ENCODE measurements at regions not wholly inside any gene's neighbourhood (a gene's known extent, or its start where the extent isn't known, plus 50 kb on each side); places are given as distances from the start of the nearest gene placed in this dataset.
"Not testable (repeated sequence)": the region's sequence is repeated elsewhere in the genome, so short reads cannot be mapped to it uniquely, and the experiment has no call there.

DNA sequence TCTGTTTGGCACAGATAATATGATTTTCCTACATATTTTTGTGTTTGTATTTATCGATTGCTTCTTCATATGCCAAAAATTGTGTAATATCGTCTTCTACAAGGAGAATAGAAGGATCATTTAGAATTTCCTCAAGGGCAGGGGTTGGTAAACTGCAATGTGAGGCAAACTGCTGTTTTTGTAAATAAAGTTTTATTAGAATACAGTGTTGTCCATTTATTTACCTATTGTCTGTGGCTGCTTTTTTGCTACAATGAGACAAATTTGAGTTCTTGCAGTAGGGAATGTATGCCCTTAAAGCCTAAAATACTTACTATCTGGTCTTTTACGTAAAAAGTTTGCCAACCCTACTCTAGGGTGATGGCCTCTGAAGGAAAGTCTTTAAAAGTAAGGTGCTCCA is 509.5 kb downstream of the TMEM114 start:
- ChIA-PET CTCF (no interaction called here), POLR2A (no interaction called here)
- Mint-ChIP-seq H3K27me3 (no peaks in the 10 kb centered on the region), H3K36me3 (ENCODE audit: low read depth) (no peaks in the 10 kb centered on the region), H3K9me3 (peaks cover 4% of the 10 kb centered on the region), H3K4me3 (no peak overlapping the region), H3K4me1 (ENCODE audit: low read depth) (no peaks in the 10 kb centered on the region), H3K27ac (no peak overlapping the region)
- intact Hi-C loops (cut with DNase I, micrococcal nuclease): no loop called here
- Histone ChIP-seq H3K27me3 (ENCODE audit: control insufficient read depth in 1 of 2, insufficient read depth in 2 of 2, low read length in 2 of 2) (no peaks in the 10 kb centered on the region), H3K27ac (ENCODE audit: low read depth in 1 of 2, low read length in 2 of 2) (no peak overlapping the region), H3K4me1 (ENCODE audit: insufficient read depth, low read length) (no peaks in the 10 kb centered on the region), H3K36me3 (ENCODE audit: insufficient read depth, low read length) (no peaks in the 10 kb centered on the region), H3K4me3 (ENCODE audit: low read length) (no peak overlapping the region), H3K9me3 (ENCODE audit: control insufficient read depth in 1 of 2, insufficient read depth in 1 of 2, low read length in 2 of 2) (no peaks in the 10 kb centered on the region)
- no peak for TF ChIP-seq CTCF (IDR thresholded peaks at IDR 0.05)
- DNase-seq (no peak), ATAC-seq (ENCODE audit: poor library complexity) (no peak)

- Histone ChIP-seq H3K9me3 (ENCODE audit: control insufficient read depth in 1 of 2, insufficient read depth in 1 of 2, low read length in 2 of 2) (peaks cover 0 to 3% of the 10 kb centered on the region in 2 experiments), H3K27ac (ENCODE audit: low read depth in 1 of 2, low read length in 2 of 2) (no peak overlapping the region), H3K36me3 (ENCODE audit: insufficient read depth, low read length) (no peaks in the 10 kb centered on the region), H3K27me3 (ENCODE audit: control insufficient read depth in 1 of 2, insufficient read depth in 2 of 2, low read length in 2 of 2) (no peaks in the 10 kb centered on the region), H3K4me1 (ENCODE audit: insufficient read depth, low read length) (no peaks in the 10 kb centered on the region), H3K4me3 (ENCODE audit: low read length) (no peak overlapping the region)
- Mint-ChIP-seq H3K27me3 (no peaks in the 10 kb centered on the region), H3K9me3 (peaks cover 18% of the 10 kb centered on the region), H3K4me1 (ENCODE audit: low read depth) (no peaks in the 10 kb centered on the region), H3K4me3 (no peak overlapping the region), H3K36me3 (ENCODE audit: low read depth) (no peaks in the 10 kb centered on the region), H3K27ac (no peak overlapping the region)
- ChIA-PET POLR2A (no interaction called here), CTCF (no interaction called here)
- no peak for ATAC-seq (ENCODE audit: poor library complexity)
- no peak for TF ChIP-seq CTCF (IDR thresholded peaks at IDR 0.05)
- DNase-seq: no peak
- intact Hi-C loops (cut with DNase I, micrococcal nuclease): no loop called here
These were observed 515.0 kb downstream of the TMEM114 start for GRCh38 chr16:8075271-8075670.

DNA sequence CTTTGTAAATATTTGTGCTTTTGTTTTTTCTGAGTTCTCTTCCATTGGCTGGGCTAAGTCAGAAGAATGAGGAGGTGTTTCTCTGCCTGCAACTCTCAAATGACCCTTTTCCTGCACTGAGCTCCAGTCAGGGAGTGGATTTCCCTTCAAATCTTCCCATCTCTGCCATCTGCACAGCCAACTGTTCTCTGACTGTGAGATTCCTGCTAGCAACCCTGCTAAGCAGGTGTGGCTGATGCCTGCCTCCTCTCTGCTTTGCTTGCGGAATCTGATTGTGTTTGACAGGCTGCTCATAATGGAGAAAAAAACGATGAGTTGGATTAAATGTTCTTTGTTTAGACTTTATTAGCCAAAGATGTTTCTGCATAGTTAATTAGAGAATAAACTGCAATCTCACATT is 519.8 kb downstream of the TMEM114 start:
- no peak overlapping the region for H3K27ac Mint-ChIP-seq
- Histone ChIP-seq H3K36me3 (ENCODE audit: insufficient read depth, low read length) (no peaks in the 10 kb centered on the region), H3K9me3 (ENCODE audit: control insufficient read depth in 1 of 2, insufficient read depth in 1 of 2, low read length in 2 of 2) (peaks cover 7 to 10% of the 10 kb centered on the region in 2 experiments), H3K27me3 (ENCODE audit: control insufficient read depth in 1 of 2, insufficient read depth in 2 of 2, low read length in 2 of 2) (no peaks in the 10 kb centered on the region), H3K4me1 (ENCODE audit: insufficient read depth, low read length) (no peaks in the 10 kb centered on the region), H3K4me3 (ENCODE audit: low read length) (no peak overlapping the region), H3K27ac (ENCODE audit: low read depth in 1 of 2, low read length in 2 of 2) (no peak overlapping the region)
- no peaks in the 10 kb centered on the region for H3K27me3 Mint-ChIP-seq
- H3K4me1 Mint-ChIP-seq (ENCODE audit: low read depth): no peaks in the 10 kb centered on the region
- peaks cover 17% of the 10 kb centered on the region for H3K9me3 Mint-ChIP-seq
- no peak for ATAC-seq (ENCODE audit: poor library complexity)
- no peaks in the 10 kb centered on the region for H3K36me3 Mint-ChIP-seq (ENCODE audit: low read depth)
- intact Hi-C loops (cut with DNase I, micrococcal nuclease): no loop called here
- no peak overlapping the region for H3K4me3 Mint-ChIP-seq
- no peak for TF ChIP-seq CTCF (IDR thresholded peaks at IDR 0.05)
- CTCF ChIA-PET: no interaction called here
- no peak for DNase-seq
- POLR2A ChIA-PET: no interaction called here

GRCh38 chr16:8068225-8068624 is 522.1 kb downstream of the TMEM114 start:
- CTCF ChIA-PET, DNase-seq, POLR2A ChIA-PET: not testable (repeated sequence)

More at GRCh38 chr16:8068225-8068624, 522.1 kb downstream of the TMEM114 start:
- H3K27ac ChIP-seq (ENCODE audit: low read depth in 1 of 2, low read length in 2 of 2); ATAC-seq (ENCODE audit: poor library complexity); H3K4me1 Mint-ChIP-seq (ENCODE audit: low read depth); H3K4me3 ChIP-seq (ENCODE audit: low read length); H3K4me3 Mint-ChIP-seq; intact Hi-C loops (cut with DNase I, micrococcal nuclease); H3K27me3 ChIP-seq (ENCODE audit: control insufficient read depth in 1 of 2, insufficient read depth in 2 of 2, low read length in 2 of 2); H3K4me1 ChIP-seq (ENCODE audit: insufficient read depth, low read length); H3K27me3 Mint-ChIP-seq; H3K36me3 Mint-ChIP-seq (ENCODE audit: low read depth); H3K27ac Mint-ChIP-seq; H3K36me3 ChIP-seq (ENCODE audit: insufficient read depth, low read length): not testable (repeated sequence)
- H3K9me3 Mint-ChIP-seq: peaks cover 25% of the 10 kb centered on the region
- H3K9me3 ChIP-seq (ENCODE audit: control insufficient read depth in 1 of 2, insufficient read depth in 1 of 2, low read length in 2 of 2): peaks cover 15% of the 10 kb centered on the region in 2 experiments

Data from CD4-positive, alpha-beta T cell (primary cell).